ENCODE measurements at regions not wholly inside any gene's neighbourhood (a gene's known extent, or its start where the extent isn't known, plus 50 kb on each side); places are given as distances from the start of the nearest gene placed in this dataset.

GRCh38 chr3:170784406-170784805 is 85.6 kb downstream of the RPL22L1 start:
- H3K23me2 ChIP-seq (ENCODE audit: low read depth, low read length) = no peaks in the 10 kb centered on the region
- H3K18ac ChIP-seq (ENCODE audit: extremely low read depth, low read length) = no peak overlapping the region
- no peak overlapping the region for H2BK15ac ChIP-seq (ENCODE audit: low read length)
- no peak overlapping the region for H2BK5ac ChIP-seq (ENCODE audit: low read depth, low read length)
- H2AK5ac ChIP-seq (ENCODE audit: low read depth, low read length) = no peak overlapping the region
- no peak overlapping the region for H2BK12ac ChIP-seq (ENCODE audit: low read depth, low read length)
- FAIRE-seq (no peak), DNase-seq (ENCODE audit: low read depth in 1 of 2, low spot score in 2 of 2) (no peak)
- ChIA-PET POLR2A (ENCODE audit: partially characterized antibody) (no interaction called here), CTCF (ENCODE audit: partially characterized antibody) (interaction anchor here (0.6 to 2.5 kb wide), 5 partner anchors 13 to 409 kb away, joined by 3 to 8 read pairs (median 3); no protein-coding TSS in a partner anchor)
- peak overlapping the region in 1 of 4 experiments; percentile 8; a peak in 1 of 7 replicates for H3K9ac ChIP-seq (replicated peaks in 1 of 4; ENCODE audit: extremely low read depth in 1 of 4, low read depth in 3 of 4, low read length in 3 of 4)
- H2BK120ac ChIP-seq (replicated peaks; ENCODE audit: low read depth, low read length) = no peak overlapping the region
- no peaks in the 10 kb centered on the region for H3K4me1 ChIP-seq (replicated peaks in 1 of 4; ENCODE audit: control insufficient read depth in 3 of 4, insufficient read depth in 4 of 4, low read length in 3 of 4)
- no peak overlapping the region for H3K56ac ChIP-seq (replicated peaks; ENCODE audit: insufficient read length, low read depth, low read length)
- no peaks in the 10 kb centered on the region for H3K36me3 ChIP-seq (ENCODE audit: control insufficient read depth in 2 of 4, insufficient read depth in 4 of 4, low read length in 3 of 4)
- no peak overlapping the region for H4K5ac ChIP-seq (ENCODE audit: insufficient read length, low read depth, low read length)
- no peaks in the 10 kb centered on the region for H4K20me1 ChIP-seq (replicated peaks in 1 of 2; ENCODE audit: control insufficient read depth in 1 of 2, insufficient read depth in 2 of 2, low read length in 2 of 2)
- WGBS, 2 experiments (ENCODE audit: extremely low coverage in 1 of 2, insufficient coverage in 1 of 2, insufficient read length in 1 of 2, insufficient replicate concordance in 2 of 2, low coverage in 1 of 2, low lambda C conversion rate in 2 of 2, missing lambda C conversion rate in 1 of 2) = 83% methylated on average over 2 of the region's 2 CpGs; no CpG with 5 or more reads in 1 of the 2 experiments
- H3K79me2 ChIP-seq (ENCODE audit: control insufficient read depth in 1 of 2, insufficient read depth in 2 of 2, low read length in 2 of 2) = no peaks in the 10 kb centered on the region
- no peak overlapping the region for H2BK20ac ChIP-seq (ENCODE audit: low read length)
- no peak overlapping the region for H2AFZ ChIP-seq (ENCODE audit: low read length)
- H3K14ac ChIP-seq (ENCODE audit: insufficient read length) = no peak overlapping the region
- H4K91ac ChIP-seq (replicated peaks; ENCODE audit: insufficient read length, low read length) = no peak overlapping the region
- H3K4me2 ChIP-seq (ENCODE audit: insufficient read depth in 1 of 2, low read depth in 2 of 2, low read length in 2 of 2) = no peak overlapping the region
- H3K27me3 ChIP-seq (replicated peaks in 1 of 4; ENCODE audit: control insufficient read depth in 3 of 4, extremely low read depth in 1 of 4, insufficient read depth in 3 of 4, low read length in 3 of 4) = no peaks in the 10 kb centered on the region
- H3K9me3 ChIP-seq (ENCODE audit: insufficient read depth in 2 of 2, low read depth in 1 of 2, low read length in 1 of 2) = no peaks in the 10 kb centered on the region
- H3K4me3 ChIP-seq (ENCODE audit: extremely low read depth in 1 of 4, insufficient read depth in 2 of 4, low read depth in 3 of 4, low read length in 4 of 4) = no peak overlapping the region
- H4K8ac ChIP-seq (ENCODE audit: extremely low read depth, insufficient read depth, low read length) = no peak overlapping the region
- H3K27ac ChIP-seq (ENCODE audit: low read depth, low read length) = no peak overlapping the region
- H3K23ac ChIP-seq (ENCODE audit: insufficient read length) = no peak overlapping the region
- no peaks in the 10 kb centered on the region for H3K79me1 ChIP-seq (ENCODE audit: low read depth, low read length)
- H3K4ac ChIP-seq (replicated peaks; ENCODE audit: insufficient read length, low read depth, low read length) = no peak overlapping the region
- TF ChIP-seq RBBP5 (IDR thresholded peaks at IDR 0.05; ENCODE audit: borderline replicate concordance, low read depth, low read length) (no peak), POLR2A (IDR thresholded peaks at IDR 0.05; ENCODE audit: control extremely low read depth in 1 of 2, low read depth in 2 of 2, low read length in 2 of 2) (no peak), CBX5 (IDR thresholded peaks at IDR 0.05; ENCODE audit: low read depth, low read length) (no peak), NANOG (IDR thresholded peaks at IDR 0.05; ENCODE audit: insufficient read depth, low read depth, low read length, poor library complexity, severe bottlenecking) (no peak), CREB1 (IDR thresholded peaks at IDR 0.05) (no peak), TEAD4 (IDR thresholded peaks at IDR 0.05; ENCODE audit: low read depth, low read length) (no peak), RNF2 (IDR thresholded peaks at IDR 0.05; ENCODE audit: borderline replicate concordance, low read depth, low read length, missing control alignments, poor library complexity, severe bottlenecking) (no peak), FOSL1 (IDR thresholded peaks at IDR 0.05; ENCODE audit: insufficient read depth, low read depth, low read length) (no peak), SIN3A (conservative IDR thresholded peaks at IDR 0.05 in 1 of 2, IDR thresholded peaks at IDR 0.05 in 1 of 2; ENCODE audit: low read depth in 1 of 2, low read length in 2 of 2) (no peak), SRF (IDR thresholded peaks at IDR 0.05; ENCODE audit: low read depth, low read length) (no peak), JUND (IDR thresholded peaks at IDR 0.05; ENCODE audit: low read length) (no peak), BACH1 (IDR thresholded peaks at IDR 0.05; ENCODE audit: low read length) (no peak), KDM4A (IDR thresholded peaks at IDR 0.05; ENCODE audit: low read depth, low read length, severe bottlenecking) (no peak), RAD21 (IDR thresholded peaks at IDR 0.05 in 1 of 2, conservative IDR thresholded peaks at IDR 0.05 in 1 of 2; ENCODE audit: low read depth in 2 of 2, low read length in 2 of 2) (no peak)
- TF ChIP-seq, protein P1, sequence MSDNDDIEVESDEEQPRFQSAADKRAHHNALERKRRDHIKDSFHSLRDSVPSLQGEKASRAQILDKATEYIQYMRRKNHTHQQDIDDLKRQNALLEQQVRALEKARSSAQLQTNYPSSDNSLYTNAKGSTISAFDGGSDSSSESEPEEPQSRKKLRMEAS (IDR thresholded peaks at IDR 0.05) = no peak
